GM18858 (cell line): ENCODE measurements at regions not wholly inside any gene's neighbourhood (a gene's known extent, or its start where the extent isn't known, plus 50 kb on each side); places are given as distances from the start of the nearest gene placed in this dataset.

ENCODE experiments used
- ATAC-seq: cut with Tn5 transposase; IDR thresholded peaks from one replicate; pipeline ENCODE4 v1.9.1; 2021; ENCODE audit not compliant: unreplicated experiment

DNA sequence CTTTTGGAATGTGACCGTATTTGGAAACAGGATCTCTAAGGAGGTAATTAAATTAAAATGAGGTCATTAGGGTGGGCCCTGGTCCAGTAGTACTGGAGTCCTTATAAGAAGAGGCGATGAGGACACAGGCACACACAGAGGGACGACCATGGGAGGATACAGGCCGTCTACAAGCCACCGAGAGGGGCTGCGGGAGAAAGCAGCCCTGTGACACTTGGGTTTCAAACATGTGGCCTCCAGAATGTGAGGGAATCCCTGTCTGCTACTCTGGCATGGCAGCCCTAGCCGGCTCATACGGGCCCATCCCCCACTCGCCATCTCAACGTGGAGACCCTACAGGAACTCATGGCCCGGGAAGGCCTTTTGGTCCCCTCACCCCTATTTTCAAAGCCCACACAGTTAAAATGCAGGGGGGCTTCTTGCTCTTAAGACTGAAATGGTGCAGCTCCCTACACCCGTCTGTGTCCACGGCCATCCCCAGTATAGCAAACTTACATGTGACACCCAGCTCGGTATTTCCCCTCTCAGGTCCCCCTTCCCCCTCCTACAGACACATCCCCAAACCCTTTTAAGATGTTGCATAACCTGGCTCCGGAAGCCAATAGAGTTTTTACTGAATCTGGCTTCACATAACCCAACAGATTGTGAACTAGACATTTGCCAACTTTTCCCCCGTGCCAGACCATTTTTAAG, 124.1 kb upstream of the TBL1X start:
- peak; percentile 32 for ATAC-seq

DNA sequence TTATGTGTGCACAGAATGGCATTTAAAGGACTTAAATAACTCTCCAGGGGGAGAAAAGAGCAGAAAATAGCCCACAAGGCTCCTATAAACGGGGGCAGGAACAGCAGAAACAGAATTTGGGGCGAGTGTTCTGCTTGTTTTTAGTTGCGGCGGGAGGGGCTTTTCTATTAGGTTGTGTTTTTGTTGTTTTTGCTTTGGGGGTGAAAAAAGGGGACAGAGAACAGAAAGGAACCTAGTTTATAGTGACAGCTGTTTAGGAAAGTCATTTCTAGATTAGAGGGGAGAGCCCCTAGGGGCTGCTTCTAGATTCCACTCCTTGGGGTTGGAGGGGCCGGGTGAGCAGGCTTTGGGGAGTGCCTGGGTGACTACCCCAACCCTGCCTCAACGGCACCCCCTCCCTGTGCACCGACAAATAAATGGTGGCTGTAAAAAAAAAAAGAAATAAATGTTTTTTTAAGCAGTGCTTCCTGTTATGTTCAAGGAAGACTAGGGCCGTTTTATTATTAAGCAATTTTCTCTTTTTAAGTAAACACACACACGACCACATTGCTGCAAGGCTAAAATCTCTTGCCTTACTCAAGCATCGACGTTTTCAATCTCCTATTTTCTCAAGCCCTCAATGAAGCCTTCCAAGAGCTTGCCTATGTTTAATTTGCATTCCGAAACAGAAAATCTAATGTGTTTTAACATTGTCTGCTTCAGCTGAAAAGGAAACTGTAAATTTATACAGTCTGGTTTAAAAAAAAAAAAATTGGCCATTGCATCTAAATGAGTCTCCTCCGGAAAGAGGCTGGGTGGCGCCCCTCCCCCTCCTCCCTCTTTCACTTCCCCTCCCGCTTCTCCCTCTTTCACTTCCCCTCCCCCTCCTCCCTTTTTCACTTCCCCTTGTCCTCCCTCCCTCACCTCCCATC, 123.3 kb upstream of the TBL1X start:
- peak; percentile 86 for ATAC-seq

DNA sequence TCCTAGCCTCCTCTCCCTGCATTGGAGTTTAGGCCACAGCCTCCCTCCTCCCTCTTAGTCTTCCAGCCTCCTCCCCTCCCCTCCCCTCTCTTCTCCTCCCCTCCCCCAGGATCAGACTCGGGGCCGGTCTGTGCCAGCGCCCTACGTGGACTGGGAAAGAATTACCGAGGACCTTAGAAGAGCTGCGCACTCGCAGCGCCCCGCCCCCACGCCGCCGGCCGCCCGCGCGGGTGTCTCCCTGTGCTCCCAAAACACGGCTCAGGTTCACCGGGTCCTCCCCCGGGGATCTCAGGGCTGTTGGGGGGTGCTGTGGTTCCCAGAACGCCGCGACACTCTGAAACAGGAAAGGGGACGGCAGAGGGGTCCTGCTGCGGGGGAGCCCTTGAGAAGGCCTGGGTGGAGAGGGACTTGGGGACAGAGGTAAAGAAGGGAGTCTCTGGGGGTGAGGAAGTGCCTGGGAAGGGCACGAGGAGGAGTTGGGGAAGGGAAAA, 122.3 kb upstream of the TBL1X start:
- ATAC-seq: no peak

DNA sequence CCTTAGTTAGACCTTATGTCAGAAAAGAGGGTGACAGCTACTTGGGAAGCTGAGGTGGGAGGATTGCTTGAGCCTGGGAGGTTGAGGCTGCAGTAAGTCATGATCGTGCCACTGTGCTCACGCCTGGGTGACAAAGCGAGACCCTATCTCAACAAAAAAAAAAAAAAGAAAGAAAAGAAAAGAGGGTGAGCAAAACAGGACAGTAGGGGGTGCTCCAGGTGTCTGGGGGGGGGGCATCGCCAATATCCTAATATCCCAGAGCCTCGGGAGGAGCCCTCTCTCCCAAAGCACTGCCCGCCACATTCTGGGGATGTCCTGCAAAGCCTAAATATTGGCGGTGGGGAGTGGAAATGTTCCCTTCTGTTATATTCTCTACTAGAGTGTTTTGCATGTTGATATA, 120.9 kb upstream of the TBL1X start:
- ATAC-seq: no peak

DNA sequence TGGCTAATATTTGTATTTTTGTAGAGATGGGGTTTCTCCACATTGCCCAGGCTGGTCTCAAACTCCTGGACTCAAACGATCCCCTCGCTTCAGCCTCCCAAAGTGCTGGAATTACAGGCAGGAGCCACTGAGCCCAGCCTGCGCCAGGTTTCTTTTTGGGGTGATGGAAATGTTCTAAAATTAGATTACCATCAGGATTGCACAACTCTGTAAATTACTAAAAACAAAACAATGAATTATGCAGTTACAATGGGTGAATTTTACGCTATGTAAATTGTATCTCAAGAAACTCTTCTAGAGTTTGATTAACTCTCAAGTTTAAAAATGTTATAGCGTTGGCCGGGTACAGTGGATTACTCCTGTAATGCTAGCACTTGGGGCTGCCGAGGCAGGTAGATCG, 118.9 kb upstream of the TBL1X start:
- ATAC-seq: no peak

DNA sequence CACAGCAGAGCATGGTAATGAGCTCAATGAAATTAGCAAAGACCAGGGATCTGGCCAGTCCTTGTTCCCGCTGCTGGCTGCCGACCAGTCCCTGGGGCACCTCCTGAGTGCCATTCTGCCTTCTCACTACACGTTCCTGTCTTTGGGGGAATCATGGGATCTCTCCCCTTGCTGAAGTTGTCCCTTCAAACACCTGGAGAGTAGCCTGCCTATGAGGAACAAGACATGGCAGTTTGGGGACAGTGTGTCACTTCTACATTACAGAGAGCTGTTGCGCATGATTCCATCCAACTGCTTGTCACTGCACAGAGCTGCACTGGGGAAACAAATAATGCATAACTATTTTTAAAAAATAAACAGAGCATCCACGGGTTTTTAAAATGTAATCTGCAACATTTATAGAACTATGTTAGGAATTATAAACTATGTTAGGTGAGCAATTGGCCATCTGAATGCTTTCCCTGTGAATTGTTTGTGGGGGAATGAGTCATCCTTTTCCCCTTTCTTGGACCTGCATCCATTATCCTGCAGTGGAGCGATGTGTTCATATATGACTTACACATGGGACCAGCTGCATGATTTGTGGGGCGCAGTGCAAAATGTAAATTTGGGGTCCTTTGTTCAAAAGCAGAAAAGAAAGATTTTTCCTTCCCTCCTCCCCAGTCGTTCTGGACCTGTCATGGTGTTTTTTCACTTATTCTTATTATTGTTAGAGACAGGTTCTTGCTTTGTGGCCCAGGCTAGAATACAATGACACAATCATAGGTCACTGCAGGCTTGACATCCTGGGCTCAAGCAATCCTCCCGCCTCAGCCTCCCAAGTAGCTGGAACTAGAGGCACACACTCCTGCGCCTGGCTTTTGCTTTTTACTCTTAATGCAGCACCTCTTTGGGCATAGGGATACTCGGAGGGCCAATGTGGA, 115.0 kb upstream of the TBL1X start:
- ATAC-seq: no peak

DNA sequence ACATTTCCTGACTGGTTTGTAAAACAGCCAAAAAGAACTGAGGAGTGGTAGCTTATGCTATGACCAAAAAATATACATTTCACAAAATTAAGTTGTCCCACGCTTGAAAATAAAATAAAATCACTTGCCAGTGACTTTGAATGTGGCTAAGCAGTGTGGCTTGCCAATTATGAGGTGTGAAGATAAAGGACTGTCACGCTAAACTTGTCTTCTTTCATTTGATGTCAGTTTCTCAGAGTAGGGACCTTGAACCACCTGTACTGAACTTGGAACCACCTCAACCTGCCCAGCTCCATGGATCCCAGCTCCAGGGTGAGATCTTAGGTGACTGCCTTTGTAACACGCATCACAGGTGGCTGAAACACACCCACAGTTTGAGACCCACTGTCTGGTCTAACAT, 113.7 kb upstream of the TBL1X start:
- ATAC-seq: no peak

DNA sequence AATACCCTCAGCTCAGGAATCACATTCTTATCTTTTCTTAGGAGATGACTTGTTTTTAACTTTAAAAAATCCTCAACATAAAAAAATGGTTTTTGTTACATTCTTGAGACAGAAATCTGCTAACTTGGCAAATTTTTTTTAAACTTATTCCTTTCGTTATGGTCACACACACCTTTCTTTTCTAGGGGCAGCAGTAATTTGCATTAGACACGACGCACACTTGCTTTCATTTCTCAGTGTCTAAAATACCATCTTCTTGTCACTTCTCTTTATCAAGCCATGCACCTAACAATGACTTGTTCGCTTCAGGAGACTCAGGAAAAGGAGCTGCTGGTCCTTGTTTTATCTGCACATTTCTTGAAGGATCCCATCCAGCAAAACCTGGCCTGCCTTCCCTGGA, 112.6 kb upstream of the TBL1X start:
- ATAC-seq: peak; percentile 40

DNA sequence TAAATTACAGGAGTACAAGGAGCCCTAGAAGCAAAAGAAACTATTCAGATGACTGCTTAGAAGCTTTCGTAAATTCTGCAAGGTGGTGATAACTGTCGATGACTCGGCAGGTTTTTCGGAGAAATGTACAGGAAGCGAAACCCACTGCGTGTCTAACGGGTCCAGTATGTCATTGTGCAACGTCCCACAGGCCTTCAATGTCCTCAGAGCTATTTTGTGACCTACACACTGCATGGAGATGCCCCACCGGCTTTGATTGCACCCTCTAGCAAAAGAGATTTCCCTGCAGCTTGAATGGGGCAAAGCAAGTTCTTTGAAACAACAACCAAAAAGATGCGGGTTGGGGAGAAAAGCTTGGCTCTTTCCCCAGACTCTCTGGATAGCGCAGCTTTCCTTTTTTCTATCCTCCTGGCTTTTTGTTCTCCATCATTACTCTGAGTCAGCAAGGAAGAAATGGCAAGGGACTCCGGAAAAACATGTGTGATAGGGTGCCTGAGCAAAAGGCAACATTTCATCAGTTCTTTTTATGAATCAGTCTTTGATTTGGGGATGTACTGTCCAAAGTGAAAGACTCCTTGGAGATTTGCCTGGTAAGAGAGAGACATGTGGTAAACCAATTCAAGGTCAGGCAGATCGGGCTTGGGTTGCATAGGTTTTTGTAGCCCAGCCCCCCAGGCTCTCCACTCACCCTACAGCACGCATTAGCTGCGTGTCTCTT, 112.0 kb upstream of the TBL1X start:
- peak; percentile 83 for ATAC-seq

DNA sequence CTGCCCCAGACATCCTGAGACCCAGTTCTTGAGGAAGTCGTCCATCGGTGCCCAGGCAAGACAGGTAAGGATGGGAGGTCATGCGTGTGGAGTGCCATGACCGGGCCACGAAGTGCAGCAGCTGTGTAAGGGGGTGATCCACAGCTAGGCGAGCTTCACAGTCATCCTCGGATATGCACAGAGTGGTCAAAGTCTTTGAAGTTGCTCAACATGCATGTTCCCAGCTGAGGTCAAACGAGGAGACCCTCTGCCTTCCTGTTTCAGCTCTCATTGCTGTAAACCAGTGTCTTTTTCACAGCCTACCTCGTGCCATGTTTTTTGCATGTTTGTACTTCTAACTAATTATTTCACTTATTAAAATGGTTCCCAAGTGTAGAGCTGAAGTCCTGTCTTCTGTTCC, 109.9 kb upstream of the TBL1X start:
- ATAC-seq: no peak

DNA sequence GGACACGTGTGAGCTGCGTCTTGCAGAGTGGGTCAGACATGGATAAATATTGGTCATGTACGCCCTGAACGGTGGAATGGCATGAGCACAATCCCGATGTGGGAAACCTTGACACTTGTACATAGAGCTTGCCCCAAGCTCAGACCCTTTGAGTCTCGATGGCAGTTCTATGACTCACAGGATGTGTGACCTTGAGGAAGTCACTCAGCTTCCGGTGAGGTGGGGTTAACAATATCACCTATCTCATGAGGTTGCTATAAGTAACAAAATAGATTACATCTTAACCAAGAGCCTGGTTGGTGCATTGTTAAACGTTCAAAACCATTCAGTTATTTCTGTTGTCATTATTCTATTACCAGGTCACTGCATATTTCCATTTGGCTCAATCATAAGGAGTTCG, 109.1 kb upstream of the TBL1X start:
- no peak for ATAC-seq

DNA sequence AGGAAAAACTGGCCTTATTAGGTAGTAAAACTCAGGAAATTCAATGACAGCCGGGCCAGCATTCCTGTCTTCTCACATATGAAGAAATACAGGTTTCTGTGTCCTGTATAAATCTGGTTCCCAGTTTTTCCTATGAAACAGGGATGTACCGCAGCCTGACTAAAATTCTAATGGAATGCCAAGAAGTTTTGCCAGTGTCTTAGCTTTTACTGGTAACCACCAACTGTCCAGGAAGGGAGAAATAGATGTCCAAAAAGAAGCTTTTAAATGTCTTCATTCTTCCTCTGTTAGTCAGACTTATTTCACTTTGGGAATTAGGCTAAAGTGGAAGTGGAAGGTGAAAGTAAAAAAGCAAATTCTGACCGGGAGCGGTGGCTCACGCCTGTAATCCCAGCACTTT, 108.0 kb upstream of the TBL1X start:
- ATAC-seq: no peak

DNA sequence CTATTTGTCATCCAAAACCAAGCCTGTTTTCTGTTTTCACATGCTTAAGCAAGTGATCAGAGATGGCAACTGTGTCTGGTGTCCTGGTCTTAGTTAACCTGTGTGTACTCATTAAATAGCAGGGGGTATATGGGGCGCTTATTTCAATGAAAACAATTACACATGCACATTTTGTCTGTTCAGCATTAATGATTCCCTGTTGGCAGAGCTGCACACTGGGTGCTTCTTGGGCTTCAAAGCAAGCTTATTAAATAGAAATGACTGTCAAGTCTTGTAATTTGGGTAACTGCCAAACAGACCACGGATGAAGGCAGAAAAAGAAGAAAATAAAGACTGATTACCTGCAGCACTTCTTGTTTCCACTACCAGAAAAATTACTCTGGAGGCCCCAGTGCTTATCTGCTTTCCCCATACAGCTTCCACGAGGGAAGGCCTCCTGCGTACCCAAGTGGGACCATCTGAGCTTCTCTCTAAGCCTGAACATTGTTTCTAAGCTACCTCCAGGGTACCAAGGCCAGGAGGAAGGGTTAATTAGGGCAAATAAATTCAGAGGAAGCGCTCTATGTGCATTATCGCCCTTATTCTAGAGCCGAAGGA, 107.2 kb upstream of the TBL1X start:
- ATAC-seq: no peak

DNA sequence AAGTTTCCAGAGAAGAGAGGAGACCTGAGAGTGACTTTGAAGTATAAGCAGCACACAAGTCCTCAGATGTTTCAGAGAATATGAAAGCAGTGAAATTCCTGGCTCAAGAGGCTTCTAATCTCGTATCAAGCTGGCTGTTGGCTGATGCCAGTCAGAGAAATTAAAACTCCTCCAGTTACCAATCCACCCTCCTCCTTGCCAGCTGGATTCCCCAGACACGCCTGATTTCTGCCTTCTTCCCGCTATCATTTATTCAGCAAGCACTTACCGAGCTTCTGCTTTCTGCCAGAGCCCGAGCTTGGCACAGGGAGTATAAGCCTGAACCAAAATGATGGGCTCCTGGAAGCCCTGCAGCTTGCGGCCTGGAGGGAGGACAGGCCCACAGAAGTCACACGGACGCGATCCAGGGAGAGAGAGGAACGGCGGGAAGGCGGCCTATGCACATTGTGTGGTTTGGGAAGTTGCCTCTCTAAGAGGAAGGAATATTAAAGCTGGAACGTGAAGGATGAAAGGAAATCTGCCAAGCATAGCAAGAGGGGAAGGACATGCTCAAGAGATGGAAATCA, 102.4 kb upstream of the TBL1X start:
- ATAC-seq: no peak

DNA sequence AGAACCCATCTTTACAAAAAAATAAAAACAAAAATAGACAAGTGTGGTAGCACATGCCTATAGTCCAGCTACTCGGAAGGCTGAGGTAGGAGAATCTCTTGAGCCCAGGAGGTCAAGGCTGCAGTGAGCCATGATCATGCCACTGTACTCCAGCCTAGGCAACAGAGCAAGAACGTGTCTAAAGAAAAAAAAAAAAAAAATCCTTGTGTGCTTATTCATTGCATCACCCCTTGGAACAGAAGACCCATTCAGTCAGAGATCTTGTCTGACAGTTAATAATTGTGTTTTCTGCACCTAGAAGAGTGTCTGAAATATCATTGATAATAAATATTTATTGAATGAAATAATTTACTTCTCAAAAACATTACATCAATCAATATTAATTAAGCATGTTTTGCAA, 97.4 kb upstream of the TBL1X start:
- no peak for ATAC-seq

DNA sequence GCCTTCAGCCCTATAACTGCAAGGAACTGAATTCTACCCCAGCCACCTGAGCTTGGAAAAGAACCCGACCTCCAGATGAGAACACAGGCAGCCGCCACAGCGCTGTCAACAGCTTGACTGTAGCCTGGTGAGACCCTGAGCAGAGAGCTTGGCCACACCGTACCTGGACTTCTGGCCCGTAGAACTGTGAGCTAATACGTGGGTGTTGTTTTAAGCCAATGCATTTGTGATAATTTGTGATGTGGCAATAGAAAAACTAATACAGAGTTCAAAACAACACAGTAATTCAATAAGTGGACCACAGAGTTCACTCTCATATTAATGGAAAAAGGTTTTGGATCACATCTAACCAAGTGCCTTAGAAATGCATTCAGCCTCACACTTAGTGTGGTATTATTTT, 96.6 kb upstream of the TBL1X start:
- no peak for ATAC-seq

DNA sequence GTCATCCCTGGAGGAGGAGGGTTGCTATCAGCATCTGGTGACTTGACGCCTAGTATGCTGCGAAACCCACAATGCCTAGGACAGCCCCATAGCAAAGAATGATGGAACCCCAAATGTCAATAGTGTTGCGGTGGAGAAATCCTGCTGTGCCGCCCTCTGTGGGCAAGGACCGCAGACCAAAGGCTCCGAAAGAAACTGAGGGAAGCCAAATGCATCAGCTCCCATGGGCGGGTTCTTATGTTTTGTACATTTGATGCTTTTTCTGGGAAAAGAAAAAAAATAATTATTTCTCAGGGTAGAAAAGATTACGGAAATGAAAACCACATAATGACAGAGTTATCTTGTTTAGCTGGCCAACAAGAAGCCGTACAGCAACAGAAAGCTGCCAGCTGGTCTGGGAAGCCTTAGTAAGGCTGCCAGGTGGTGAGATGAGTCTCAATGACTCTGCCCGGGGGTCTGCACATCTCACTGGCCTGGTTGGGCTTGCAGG, 95.0 kb upstream of the TBL1X start:
- ATAC-seq: no peak

DNA sequence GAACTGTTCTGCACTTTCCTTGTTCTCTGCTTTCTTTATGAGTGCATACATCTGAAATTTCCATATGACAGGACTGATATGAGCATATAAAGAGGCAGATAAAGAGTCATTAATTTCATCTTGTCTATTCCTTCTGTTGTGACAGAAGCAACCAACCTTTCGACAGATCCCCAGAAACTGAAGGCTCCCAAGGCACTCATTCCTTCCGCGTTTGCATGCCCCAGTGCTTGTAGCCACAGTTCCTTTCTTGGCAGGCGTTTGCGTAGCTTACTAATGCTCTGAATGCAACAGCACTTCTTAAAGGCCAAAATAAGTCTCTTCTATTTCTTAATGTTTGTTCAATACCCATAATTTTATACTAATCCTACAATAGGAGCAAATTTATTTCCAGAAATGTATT, 94.0 kb upstream of the TBL1X start:
- no peak for ATAC-seq

DNA sequence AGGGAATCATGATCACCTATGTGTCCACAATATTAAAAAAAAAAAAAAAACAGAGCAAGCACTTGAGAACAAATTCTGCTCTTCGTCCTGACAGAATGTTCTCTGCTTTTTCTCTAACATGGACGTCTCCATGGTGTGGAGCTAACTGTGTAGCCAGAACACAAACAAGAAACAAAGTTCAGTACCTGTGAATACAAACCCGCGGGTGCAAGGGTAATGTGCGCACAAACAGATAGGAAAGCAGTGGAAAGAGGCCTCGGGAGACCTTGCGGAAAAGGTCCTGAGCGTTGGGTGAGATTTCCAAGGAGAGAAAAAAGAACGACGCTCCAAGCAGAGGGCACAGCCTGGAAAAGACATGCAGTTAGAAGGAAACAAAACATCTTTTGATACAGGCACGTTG, 92.0 kb upstream of the TBL1X start:
- no peak for ATAC-seq

DNA sequence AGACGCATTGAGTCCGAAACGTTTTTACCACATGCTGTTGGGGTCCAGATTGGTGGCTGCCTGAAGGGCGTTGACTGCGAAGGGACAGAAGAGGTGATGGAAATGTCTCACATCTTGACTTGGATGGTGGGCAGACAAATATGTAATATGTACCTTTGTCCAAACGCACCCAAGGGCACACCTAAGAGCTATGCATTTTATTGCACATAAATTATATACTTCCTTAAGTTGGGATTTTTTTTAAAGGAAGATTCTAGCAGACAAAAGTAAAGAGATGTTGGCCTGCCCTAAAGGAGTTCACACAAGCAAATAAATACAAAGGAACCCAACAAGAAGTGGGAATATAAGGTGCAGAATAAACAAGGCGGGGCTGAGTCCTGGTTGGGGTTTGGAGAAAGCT, 91.1 kb upstream of the TBL1X start:
- no peak for ATAC-seq
